ENCODE measurements at regions not wholly inside any gene's neighbourhood (a gene's known extent, or its start where the extent isn't known, plus 50 kb on each side); places are given as distances from the start of the nearest gene placed in this dataset.
A peak's percentile ranks its signal among the peaks of the same experiment; 100 is the strongest.

DNA sequence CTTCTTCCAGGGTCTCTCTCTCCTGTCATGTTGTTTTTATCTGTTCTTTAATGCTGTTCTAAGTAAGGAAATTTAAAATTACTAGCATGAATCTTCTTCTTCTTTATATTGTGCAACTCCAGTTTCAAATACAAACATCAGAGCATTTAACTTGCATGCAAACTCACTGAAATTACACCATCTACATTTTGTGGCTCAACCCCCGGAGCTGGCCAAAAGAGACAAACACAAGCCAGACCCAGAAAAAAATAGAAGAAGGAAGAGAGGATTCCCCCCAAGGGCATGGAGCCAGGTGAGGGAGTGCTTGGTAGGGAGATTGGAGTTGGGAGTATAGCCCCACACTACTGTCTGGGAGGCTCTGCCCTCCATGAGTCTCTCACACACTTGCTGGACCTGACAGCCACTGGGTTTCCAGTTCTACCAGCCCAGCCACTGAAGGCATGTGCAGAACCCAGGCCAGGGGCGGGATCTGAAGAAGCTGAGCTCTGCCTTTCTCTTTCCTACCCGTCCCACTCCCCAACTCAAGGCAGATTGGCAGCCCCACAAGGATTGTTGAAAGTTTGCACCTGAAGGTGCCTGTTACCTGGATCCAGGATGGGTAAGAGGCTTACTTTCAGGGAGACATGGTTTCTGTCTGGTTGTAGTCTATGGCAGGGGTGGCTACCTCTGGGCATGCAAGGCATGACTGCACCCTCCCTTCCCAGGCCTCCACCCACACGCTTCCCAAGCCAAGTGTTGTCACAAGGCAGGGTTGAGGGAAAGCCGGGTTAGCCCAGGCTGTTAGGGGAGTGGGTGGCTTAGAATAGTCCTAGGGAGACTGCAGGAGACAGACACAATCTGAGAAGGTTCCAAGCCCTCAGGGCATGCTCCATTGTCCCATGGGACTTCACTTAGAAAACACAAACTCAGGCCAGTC is 297.2 kb downstream of the TGFB2 start:
- peak; percentile 82 for ATAC-seq

DNA sequence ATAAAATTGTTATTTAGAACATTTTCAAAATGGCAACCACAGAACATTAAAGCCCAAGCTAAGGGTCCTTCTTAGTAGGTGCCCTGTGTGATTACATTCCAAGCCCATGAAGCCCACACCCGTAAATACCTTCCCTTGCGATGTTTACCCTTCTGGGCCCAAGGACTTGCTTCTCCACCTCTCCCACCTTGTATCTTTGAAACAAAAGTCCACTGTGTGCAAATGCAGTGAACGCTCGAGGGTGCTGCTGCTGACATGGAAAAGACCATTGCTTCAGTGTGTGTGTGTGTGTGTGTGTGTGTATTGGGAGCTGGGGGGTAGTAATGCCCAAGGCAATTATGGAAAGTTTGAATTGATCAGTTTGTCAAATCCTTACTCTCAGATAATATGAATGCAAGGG is 298.1 kb downstream of the TGFB2 start:
- no peak for ATAC-seq

DNA sequence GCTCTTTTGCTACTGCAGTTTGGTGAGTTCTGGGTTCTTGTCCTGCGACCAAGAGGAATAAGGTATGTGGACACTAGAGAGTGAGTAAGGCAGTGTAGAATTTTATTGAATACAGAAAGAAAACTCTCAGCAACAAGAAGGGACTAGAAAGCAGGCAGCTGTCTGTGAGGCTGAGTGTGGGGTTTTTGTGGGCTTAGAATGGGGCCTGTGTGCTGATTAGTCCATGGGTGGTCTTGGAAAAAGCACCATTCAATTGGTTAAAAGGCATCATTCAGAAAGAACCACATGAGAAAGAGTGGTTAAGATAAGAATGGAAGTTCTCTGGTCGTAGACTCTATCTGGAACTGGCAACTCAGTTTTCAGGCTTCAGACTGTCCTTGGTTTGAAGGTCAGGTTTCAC is 298.8 kb downstream of the TGFB2 start:
- ATAC-seq = no peak

DNA sequence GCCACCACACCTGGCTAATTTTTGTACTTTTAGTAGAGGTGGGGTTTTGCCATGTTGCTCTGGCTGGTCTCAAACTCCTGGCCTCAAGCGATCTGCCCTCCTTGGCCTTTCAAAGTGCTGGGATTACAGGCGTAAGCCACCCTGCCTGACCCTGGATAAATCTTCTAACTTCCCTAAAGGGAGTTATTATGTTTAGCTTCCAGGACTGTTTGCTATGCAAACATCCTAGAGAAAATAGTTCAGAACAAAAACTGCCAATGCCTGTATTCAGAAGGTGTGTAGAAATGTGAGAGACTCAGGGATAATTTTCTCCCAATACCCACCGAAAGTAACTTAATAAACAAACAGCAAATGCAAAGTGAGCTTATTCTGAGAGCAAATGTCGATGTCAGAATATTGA is 301.2 kb downstream of the TGFB2 start:
- ATAC-seq = no peak

DNA sequence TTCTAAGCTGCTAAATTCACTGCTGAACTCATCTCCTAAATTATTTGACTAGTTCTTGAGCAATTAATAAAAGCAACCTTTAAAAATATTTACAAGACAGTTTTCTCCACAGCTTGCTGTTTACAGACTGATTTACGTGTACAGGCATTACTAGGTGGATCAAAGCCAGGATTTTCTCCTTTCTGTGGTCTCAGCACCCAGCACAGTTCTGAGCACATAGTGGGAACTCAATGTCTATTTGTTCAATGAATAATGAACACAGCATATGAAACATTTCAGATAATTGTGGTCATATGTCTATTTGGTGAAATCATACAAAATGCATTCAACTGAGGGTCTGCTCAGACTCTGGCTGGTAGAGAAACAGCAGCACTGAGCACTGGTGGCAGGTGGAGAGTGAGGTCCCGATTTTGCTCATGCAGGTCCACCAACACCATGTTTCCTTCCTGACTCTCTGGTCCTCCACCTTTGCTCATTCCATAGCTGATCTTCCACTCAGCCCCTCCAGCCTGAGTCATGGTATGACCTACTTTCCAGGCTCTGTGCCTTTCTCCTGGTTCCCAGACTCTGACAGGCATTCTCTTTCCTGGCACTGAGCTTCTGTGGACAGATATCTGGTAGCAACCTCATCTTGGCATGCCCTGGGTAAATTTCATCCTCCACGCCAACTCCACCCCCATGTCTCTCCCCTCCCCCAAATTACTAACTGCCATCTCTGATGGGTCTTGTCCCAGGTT is 311.3 kb downstream of the TGFB2 start:
- ATAC-seq = no peak

DNA sequence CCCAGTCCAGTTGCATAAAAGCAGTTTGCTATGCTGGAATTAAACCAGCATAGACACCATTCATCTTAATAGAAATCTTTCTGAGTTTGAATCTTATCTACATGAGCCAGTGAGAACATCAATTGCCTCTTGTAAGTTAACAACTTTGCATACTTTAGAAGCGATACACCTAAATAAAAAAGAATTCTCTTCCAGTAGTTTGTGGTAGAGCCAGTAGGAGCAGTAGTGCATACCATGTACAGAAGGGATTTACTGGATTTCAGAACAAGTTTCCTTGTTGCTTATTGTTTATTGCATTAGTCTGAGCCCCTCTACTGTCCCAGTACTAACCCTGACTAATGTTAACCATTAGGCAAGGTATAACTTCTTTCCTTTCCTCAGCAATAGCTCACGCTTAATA is 313.1 kb downstream of the TGFB2 start:
- ATAC-seq = peak; percentile 59

DNA sequence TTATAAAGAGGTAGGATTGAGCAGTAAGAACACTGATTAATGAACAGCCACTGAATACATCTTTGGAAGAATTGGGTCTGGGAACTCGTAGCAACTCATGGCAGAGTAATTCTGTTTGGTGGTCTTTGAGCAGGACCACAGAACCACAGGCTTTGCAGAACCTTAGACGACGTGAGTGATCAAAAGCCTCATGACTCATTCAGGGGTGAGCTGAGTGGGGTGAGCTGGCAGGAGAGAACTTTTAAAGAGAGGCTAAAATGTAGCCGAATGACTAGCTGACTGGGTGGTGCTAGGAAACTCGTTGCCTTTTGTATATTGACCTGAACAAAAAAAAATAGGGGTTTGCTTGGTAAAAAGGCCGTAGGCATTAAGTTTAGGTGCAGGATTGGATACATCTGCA is 313.8 kb downstream of the TGFB2 start:
- ATAC-seq = peak; percentile 54

DNA sequence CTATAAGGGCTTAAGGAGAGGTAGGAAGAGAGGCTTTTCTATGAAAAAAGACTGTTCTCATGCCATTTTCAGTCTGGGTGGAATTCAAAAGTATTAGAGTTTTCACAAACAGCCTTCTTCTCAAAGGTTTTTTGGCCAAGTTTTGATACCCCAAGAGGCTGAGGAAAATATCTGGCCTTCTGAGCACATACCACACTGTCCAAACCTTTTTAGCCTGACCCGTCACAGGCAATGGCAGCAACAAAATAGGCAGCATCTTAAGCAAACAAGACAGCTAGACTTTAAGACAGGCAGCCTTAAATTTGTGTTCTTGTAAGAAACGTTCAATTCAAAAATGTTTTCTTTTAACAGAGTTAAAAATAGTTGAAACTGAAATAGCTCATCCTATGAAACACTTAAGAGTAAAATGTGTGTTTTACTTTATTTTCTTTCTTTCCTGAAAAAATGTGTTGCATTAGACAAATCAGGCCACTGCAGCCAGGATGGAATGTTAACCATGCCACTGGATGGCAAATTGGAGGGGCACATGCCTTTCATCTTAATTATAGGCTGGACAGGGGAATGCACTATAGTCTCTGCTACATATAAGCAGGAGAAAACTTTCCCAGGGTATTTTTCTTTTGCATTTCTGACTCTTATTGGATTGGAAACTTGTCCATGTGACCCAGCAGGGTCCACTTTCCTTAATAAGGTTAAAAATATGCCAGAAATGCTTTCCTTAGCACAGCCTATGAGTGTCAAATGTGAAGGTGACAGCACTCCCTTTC is 315.0 kb downstream of the TGFB2 start:
- ATAC-seq = no peak

DNA sequence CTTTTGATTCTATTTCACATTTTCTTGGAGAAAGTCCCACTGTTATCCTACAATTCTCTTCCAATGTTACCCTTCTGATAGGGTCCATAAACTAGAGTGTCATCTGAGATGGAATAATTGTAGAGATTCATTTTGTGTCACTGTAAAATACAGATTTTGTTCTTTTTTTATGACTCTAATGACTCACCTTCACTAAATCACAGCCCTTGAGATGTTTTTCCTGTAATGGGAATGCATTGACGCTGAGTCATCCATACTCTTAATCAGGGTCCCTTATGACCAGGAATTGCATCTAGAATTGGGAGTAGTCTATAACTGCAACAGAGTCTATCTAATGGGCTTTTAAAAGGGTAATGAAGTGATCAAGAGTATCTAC is 315.5 kb downstream of the TGFB2 start:
- no peak for ATAC-seq

DNA sequence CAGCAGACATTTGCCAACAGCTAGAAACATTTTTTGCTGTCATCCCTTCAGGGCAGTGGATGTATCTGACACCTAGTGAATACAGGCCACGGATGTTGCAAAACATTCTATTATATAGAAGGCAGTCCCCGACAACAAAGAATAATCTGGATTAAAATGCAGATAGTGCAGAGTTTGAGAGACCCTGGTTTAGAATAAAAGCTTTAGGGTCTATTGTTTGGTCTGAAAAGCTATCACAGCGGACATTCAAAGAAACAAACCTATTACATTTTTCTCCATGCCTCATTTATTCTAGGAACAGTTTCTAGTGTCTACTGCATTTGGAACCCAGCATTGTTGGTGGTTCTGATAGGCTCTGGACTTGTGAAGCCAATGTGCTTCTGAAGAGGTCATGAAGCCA is 316.3 kb downstream of the TGFB2 start:
- ATAC-seq = no peak

DNA sequence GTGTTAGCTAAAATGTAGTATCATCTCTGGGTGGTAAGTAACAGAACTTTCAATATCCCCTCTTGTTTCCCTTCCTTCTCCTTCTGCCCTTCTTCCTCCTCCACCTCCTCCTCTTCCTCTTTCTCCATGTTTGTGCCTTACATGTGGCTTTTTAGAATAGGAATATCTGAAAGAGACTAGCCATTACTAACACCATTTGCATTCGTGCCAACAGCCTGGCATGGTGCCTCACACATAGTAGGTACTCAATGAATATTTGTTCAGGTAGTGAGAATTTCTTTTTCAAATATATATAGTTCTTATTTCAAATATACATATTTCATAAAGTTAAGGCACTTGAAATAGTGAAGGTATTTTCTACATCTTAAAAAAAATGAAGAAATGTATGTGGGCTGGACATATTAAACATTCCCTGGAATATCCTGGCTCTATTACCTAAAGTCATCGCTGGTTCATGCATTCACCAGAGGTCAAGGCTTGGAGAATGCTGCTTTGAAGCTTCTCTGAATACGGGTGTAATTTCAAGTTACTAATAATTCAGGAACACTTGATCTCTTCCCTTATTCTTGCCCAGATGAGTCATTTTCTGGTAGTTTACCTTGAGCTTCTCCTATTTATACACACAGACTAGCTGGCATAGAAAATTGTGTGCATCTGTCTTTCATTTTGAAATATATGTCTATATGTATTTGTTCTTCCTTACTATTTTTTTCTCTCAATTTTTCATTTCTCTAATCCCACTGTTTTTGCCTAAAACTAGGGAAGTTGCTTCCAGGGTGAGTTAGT is 319.4 kb downstream of the TGFB2 start:
- ATAC-seq = peak; percentile 87

DNA sequence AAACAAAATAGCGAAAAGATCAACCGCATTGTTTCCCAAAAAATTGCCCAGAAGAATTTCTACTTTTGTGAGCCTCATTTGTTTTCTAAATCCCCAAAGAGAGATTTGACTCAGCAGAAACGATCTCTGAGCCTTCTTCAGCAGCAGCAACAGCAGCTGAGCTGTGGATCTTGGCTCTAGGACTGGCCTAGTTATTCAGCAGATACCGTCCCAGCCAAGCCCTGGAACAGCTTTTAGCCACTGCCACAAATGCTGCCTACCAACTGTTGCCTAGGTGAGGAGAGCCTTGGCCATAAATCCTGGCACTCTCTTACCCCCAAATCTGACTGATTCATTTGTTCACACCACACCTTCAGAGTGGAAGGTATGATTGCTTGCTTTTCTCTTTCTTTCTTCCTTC is 320.1 kb downstream of the TGFB2 start:
- ATAC-seq = peak; percentile 92

DNA sequence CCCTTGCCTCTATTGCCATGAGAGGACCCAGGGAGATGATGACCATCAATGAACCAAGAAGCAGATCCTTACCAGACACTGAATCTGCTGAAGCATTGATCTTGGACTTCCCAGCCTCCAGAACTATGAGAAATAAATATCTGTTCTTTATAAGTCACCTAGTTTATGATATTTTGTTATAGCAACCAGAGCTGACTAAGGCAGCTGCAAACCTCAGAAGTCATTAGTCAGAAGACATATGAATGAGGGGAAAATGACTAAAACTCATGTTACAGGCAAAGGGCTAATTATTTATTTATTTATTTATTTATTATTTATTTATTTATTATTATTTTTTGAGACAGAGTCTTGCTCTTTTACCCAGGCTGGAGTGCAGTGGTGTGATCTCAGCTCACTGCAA is 321.1 kb downstream of the TGFB2 start:
- ATAC-seq = no peak

DNA sequence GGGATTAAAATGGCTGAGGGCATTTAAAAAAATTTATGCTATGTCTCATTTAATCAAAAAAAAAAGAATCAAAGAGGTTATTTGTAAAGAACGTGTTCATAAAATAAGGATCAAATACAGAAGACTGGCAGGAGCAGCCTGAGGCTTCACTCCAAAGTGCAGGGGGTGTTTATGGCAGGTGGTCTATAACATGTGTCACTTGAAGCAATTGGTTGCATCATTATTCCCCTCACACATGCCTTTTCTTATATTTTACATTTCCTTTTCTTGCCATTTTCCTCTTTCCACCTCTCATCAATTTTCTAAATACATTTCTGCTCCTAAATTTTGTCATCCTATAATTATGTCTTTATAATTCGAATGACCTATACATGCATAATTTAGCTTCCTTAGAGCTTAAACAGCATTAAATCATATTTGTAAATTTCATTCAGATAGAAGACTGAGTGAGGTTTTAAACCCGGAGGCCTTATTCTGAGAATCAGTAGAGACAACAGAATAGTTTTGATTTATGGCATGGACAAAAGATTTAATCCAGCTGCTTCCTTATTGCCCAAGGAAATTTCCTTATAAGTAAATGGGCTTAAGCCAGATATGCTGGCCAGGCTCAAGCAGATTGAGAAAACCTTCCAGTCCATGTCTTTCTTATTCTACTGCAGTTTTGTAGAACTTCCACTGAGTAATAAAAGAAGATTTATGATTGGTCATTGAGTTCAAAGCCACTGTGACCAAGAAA is 322.8 kb downstream of the TGFB2 start:
- ATAC-seq = peak; percentile 22

DNA sequence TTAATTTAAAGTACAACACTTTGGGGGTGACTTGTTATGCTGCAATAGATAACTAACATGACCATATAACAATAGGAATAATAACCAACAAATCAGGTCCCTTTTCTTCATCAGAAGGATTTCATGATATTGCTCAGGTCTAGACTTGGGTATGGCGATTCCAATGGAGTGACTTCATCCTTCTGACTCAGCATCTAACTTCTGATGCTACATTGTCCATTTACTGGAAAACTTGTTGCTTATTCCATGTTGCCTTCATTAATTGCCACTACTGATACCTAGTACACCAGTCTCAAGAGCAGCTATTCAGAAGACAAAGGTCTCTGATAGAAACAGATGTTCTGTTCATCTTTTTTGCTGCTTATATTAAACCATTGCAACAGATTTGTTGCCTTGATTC is 324.3 kb downstream of the TGFB2 start:
- ATAC-seq = no peak

DNA sequence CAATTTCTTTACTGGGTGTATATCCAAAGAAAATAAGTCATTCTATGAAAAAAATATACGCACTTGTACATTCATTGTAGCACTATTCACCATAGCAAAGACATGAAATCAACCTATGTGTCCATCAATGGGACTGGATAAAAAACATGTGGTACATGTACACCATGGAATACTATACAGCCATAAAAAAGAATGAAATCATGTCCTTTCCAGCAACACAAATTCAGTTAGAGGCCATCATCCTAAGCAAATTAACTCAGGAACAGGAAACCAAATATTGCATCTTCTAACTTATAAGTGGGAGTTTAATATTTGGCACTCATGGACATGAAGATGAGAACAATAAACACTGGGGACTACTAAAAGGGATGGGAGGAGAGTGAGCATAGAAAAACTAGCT is 325.7 kb downstream of the TGFB2 start:
- no peak for ATAC-seq

DNA sequence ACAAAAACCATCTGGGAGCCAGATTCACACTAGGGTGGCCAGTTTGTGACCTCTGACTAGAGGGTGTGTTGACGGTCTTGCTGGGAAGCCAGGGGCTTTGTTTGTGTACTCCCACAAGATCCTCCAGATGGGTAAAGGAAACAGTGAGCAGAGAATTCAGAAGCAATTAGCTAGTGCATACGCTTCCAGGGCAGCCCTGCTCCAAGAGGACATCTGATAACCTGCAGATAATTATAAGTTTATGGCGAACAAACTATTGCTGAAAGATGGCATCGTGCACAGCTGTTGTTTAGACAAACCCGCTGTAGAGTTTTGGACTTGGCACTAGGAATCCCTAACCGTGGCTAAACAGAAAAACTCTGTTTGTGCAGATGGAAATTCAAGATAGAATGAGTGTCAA is 326.4 kb downstream of the TGFB2 start:
- no peak for ATAC-seq

DNA sequence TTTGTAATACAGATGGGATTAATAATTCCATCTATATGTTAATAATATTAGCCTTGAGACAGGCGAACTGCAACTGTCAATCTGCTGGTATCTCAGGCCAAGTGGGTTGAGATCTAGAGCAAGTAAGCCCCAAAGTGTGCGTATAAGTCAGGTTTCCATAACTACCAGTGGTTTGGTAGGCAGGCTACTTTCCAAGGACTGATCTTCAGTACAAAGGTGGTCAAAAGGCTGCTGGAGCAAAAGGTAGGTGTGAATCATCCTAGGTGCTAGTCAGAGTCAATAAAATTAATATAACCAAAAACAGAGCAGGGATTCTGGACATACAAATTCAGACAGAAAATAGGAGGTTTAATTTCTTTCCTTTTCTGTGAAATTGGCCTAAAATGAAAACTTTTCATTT is 328.0 kb downstream of the TGFB2 start:
- no peak for ATAC-seq

DNA sequence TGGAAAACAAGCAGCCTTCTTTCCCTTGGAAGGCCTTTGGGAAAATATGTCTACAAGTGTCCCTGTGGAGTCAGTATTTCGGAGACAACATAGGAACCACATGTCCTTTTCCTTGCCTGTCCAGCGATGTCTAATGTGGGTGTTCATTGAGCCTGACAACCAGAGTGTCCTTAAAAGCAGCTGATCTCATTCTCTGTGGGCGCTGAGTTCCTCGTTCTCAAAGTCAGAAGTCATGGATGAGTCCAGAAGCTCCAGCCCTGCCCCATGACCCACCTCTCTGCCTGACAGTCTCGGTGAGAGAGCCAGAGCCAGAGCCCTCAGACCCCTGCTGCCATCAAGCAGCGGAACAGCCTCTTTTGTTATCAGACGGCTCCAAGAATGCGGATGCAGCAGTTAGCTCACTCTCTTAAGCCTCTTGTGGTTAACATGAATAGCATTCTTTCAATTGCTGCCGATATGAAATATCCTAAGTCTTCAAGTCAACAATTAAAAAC is 329.2 kb downstream of the TGFB2 start:
- peak; percentile 28 for ATAC-seq

DNA sequence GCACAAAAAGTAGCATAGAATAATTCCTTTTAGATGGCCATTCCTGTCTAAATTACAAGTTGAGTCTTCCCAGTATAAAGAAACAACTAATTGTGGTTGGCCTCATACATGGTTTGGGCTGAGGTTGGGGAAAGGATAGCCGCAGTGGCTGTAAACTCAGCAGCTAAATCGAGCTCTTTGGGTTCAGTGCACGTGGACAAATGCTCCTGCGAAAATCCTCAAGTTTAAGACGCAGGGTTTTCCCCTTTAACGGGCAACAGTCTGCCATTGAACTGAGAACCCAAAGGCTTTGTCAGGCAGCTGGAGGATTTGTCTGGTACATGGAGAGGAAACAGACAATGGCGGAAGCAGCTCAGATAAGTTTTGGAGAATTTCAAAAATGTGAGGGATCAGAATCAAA is 331.9 kb downstream of the TGFB2 start:
- no peak for ATAC-seq

DNA sequence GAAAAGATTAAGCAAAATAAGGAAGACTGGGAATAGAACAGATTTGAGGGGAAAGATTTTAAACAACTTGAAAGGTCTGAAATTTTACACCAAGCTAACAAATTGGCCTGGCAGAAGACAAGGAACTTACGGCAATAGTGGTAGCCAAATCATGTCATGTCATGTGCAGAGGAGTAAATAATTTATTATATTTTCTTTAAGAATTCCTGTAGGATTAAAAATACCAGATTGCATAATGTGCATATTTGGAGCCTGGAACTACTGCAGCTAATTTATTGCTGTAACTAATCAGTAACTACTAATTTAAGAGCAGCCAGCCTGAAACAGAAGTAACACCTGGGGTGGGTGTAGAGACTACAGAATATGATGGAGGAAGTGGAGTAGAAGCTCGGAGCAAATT is 334.3 kb downstream of the TGFB2 start:
- no peak for ATAC-seq

Data from esophagus mucosa (tissue), 1 donor.